GM21723 (cell line): ENCODE measurements at regions not wholly inside any gene's neighbourhood (a gene's known extent, or its start where the extent isn't known, plus 50 kb on each side); places are given as distances from the start of the nearest gene placed in this dataset.
"Not testable (repeated sequence)": the region's sequence is repeated elsewhere in the genome, so short reads cannot be mapped to it uniquely, and the experiment has no call there.

Source experiments
- ATAC-seq: cut with Tn5 transposase; IDR thresholded peaks from one replicate; pipeline ENCODE4 v1.9.1; 2021; ENCODE audit warnings: mild to moderate bottlenecking, moderate library complexity; ENCODE audit not compliant: unreplicated experiment

GRCh38 chr12:131634037-131634436 is 76.9 kb upstream of the SFSWAP start:
- no peak for ATAC-seq

- ATAC-seq = not testable (repeated sequence)
These were observed 75.9 kb upstream of the SFSWAP start for GRCh38 chr12:131635012-131635411.

- no peak for ATAC-seq
These were observed 75.3 kb upstream of the SFSWAP start for GRCh38 chr12:131635491-131636122.

GRCh38 chr12:131636266-131636665 is 74.6 kb upstream of the SFSWAP start:
- ATAC-seq = no peak

- no peak for ATAC-seq
These were observed 73.7 kb upstream of the SFSWAP start for GRCh38 chr12:131636940-131637750.

GRCh38 chr12:131637986-131638385 is 72.9 kb upstream of the SFSWAP start:
- ATAC-seq = no peak

GRCh38 chr12:131639270-131639940 is 71.5 kb upstream of the SFSWAP start:
- ATAC-seq = no peak

- no peak for ATAC-seq
These were observed 70.4 kb upstream of the SFSWAP start for GRCh38 chr12:131640525-131640924.

GRCh38 chr12:131641315-131641714 is 69.6 kb upstream of the SFSWAP start:
- no peak for ATAC-seq

GRCh38 chr12:131642101-131642540 is 68.8 kb upstream of the SFSWAP start:
- ATAC-seq = no peak

- no peak for ATAC-seq
These were observed 68.1 kb upstream of the SFSWAP start for GRCh38 chr12:131642771-131643170.

- no peak for ATAC-seq
These were observed 67.0 kb upstream of the SFSWAP start for GRCh38 chr12:131643631-131644452.

GRCh38 chr12:131644481-131644880 is 66.4 kb upstream of the SFSWAP start:
- ATAC-seq = no peak

GRCh38 chr12:131644917-131645316 is 66.0 kb upstream of the SFSWAP start:
- ATAC-seq = not testable (repeated sequence)

GRCh38 chr12:131645557-131645956 is 65.3 kb upstream of the SFSWAP start:
- not testable (repeated sequence) for ATAC-seq

- not testable (repeated sequence) for ATAC-seq
These were observed 64.4 kb upstream of the SFSWAP start for GRCh38 chr12:131646444-131646843.

GRCh38 chr12:131647667-131648066 is 63.2 kb upstream of the SFSWAP start:
- ATAC-seq = no peak

- ATAC-seq = not testable (repeated sequence)
These were observed 55.3 kb upstream of the SFSWAP start for GRCh38 chr12:131655469-131656174.

GRCh38 chr12:131656796-131657195 is 54.1 kb upstream of the SFSWAP start:
- not testable (repeated sequence) for ATAC-seq

GRCh38 chr12:131658605-131659004 is 52.3 kb upstream of the SFSWAP start:
- not testable (repeated sequence) for ATAC-seq
